GM23248 (cell line): ENCODE measurements at regions not wholly inside any gene's neighbourhood (a gene's known extent, or its start where the extent isn't known, plus 50 kb on each side); places are given as distances from the start of the nearest gene placed in this dataset.
"Not testable (repeated sequence)": the region's sequence is repeated elsewhere in the genome, so short reads cannot be mapped to it uniquely, and the experiment has no call there.

Experiments used
- DNase-seq: peaks from one replicate; pipeline ENCODE4 v3.0.0-alpha.2; 2015
- H2AFZ ChIP-seq: fragments of 200-600 bp; sonication (generic); 2 replicates; pipeline ENCODE4 v1.6.1; 2016; ENCODE audit warnings: antibody characterized with exemption
- H3F3A ChIP-seq: fragments of 200-600 bp; sonication (generic); 2 replicates; pipeline ENCODE4 v1.6.1; 2016; ENCODE audit warnings: mild to moderate bottlenecking, antibody characterized with exemption, mixed run types; ENCODE audit not compliant: insufficient read depth
- H3K27ac ChIP-seq: fragments of 200-600 bp; sonication (generic); 2 replicates; pipeline ENCODE4 v1.5.1; 2016; ENCODE audit warnings: mild to moderate bottlenecking
- H3K27me3 ChIP-seq: fragments of 200-600 bp; sonication (generic); replicated peaks from 2 replicates; pipeline ENCODE4 v1.6.1; 2016; ENCODE audit warnings: mild to moderate bottlenecking; ENCODE audit not compliant: insufficient read depth
- H3K36me3 ChIP-seq: fragments of 200-600 bp; sonication (generic); 2 replicates; pipeline ENCODE4 v1.6.1; 2016; ENCODE audit warnings: low read depth, mild to moderate bottlenecking
- H3K4me1 ChIP-seq: fragments of 200-600 bp; sonication (generic); 2 replicates; pipeline ENCODE4 v1.6.1; 2016; ENCODE audit warnings: mild to moderate bottlenecking; ENCODE audit not compliant: insufficient read depth
- H3K4me2 ChIP-seq: fragments of 200-600 bp; sonication (generic); one replicate; pipeline ENCODE4 v1.6.1; 2016; ENCODE audit warnings: mild to moderate bottlenecking; ENCODE audit not compliant: unreplicated experiment
- H3K4me3 ChIP-seq: fragments of 200-600 bp; sonication (generic); 2 replicates; pipeline ENCODE4 v1.5.1; 2016; ENCODE audit warnings: mild to moderate bottlenecking
- H3K79me2 ChIP-seq: fragments of 200-600 bp; sonication (generic); 2 replicates; pipeline ENCODE4 v1.6.1; 2016; ENCODE audit warnings: mild to moderate bottlenecking; ENCODE audit not compliant: insufficient read depth
- H3K9ac ChIP-seq: fragments of 200-600 bp; sonication (generic); 2 replicates; pipeline ENCODE4 v1.6.1; 2016; ENCODE audit warnings: mild to moderate bottlenecking
- H3K9me2 ChIP-seq: fragments of 200-600 bp; sonication (generic); 2 replicates; pipeline ENCODE4 v1.6.1; 2016; ENCODE audit warnings: mixed run types, mild to moderate bottlenecking, moderate library complexity; ENCODE audit not compliant: insufficient read depth
- H3K9me3 ChIP-seq: fragments of 200-600 bp; sonication (generic); one replicate; pipeline ENCODE4 v1.6.1; 2017; ENCODE audit warnings: low read depth
- H4K20me1 ChIP-seq: fragments of 200-600 bp; sonication (generic); 2 replicates; pipeline ENCODE4 v1.6.0; 2016; ENCODE audit not compliant: insufficient read depth
- EZH2 ChIP-seq: fragments of 200-600 bp; sonication (generic); IDR thresholded peaks from 2 replicates; pipeline ENCODE4 v1.6.1; 2018; ENCODE audit warnings: antibody characterized with exemption, mild to moderate bottlenecking; ENCODE audit not compliant: insufficient read depth, poor library complexity, severe bottlenecking
- EZH2phosphoT487 ChIP-seq: fragments of 200-600 bp; sonication (generic); IDR thresholded peaks from 2 replicates; pipeline ENCODE4 v1.6.1; 2018; ENCODE audit warnings: antibody characterized with exemption, moderate library complexity, mild to moderate bottlenecking, low read depth; ENCODE audit not compliant: insufficient read depth
- WGBS, 2 experiments: methylation state at CpG; one replicate each; pipeline ENCODE4 v1.1.6; 2015 to 2017; ENCODE audit warnings: low lambda C conversion rate in 2 of 2, low coverage in 1 of 2; ENCODE audit errors: missing lambda C conversion rate in 2 of 2; 5-methylcytosine and 5-hydroxymethylcytosine counted together
- in situ Hi-C: fragments of 300-500 bp; cut with MboI; formaldehyde crosslinking; loops from 2 replicates; pipeline ENCODE4 v1.15.0; 2020

DNA sequence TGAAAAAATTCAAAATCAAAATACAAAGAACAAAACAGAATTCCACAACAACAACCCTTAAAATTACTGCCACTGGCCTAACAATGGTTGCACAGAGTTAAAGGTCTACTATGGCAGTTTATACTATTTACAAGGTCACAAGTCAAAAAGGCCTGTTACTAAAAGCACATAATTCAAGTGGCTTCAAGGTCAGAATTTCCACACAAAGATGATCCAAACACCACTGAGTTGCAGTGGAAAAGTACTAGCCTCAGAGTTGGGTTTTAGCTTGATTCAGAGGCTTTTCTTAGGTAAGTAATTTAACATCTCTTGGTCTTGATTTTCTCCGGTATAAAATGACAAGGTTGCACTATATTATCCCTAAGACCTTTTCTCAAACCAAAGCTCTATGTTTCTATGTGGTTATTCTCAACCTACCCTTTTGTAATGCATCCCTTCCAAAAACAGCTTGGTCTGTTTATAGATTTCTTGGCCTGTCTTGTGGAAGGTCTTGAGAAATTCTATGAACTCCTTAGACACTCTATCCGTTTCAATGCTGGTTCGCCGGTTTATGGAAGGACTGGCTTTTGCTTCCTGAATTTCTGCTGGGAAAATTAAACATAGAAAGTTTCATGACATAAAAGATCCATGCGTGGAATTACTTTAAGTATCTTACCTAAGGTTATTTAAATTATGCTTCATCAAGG, 69.5 kb downstream of the MDH2 start:
- H3K9me3 ChIP-seq, H3K36me3 ChIP-seq, H3K4me3 ChIP-seq, H3K9ac ChIP-seq, H3K4me2 ChIP-seq, H3F3A ChIP-seq, H3K27ac ChIP-seq, H3K9me2 ChIP-seq, H2AFZ ChIP-seq, H4K20me1 ChIP-seq, DNase-seq, H3K27me3 ChIP-seq, in situ Hi-C loops, H3K79me2 ChIP-seq, H3K4me1 ChIP-seq: not testable (repeated sequence)
- WGBS, 2 experiments: 87 to 89% methylated on average over 5 of the region's 5 CpGs

- H3F3A ChIP-seq, H3K79me2 ChIP-seq, H4K20me1 ChIP-seq, in situ Hi-C loops, H3K9me2 ChIP-seq, H2AFZ ChIP-seq, H3K27me3 ChIP-seq, H3K36me3 ChIP-seq, H3K27ac ChIP-seq, H3K9ac ChIP-seq, H3K4me1 ChIP-seq, H3K9me3 ChIP-seq, H3K4me3 ChIP-seq, H3K4me2 ChIP-seq, DNase-seq: not testable (repeated sequence)
- 75 to 80% methylated on average over 8 of the region's 8 CpGs for WGBS, 2 experiments
Measured at GRCh38 chr7:76118253-76119036, 70.5 kb downstream of the MDH2 start.

GRCh38 chr7:76121044-76121443, 73.1 kb downstream of the MDH2 start:
- H3K4me1 ChIP-seq: peaks cover 8% of the 10 kb centered on the region; the same call in 1 of the 2 replicates
- H3K4me3 ChIP-seq: no peak overlapping the region
- no peaks in the 10 kb centered on the region for H3K36me3 ChIP-seq
- H3K4me2 ChIP-seq: no peak overlapping the region
- in situ Hi-C loops: no loop called here
- H3K79me2 ChIP-seq: no peaks in the 10 kb centered on the region
- no peaks in the 10 kb centered on the region for H4K20me1 ChIP-seq
- 76 to 84% methylated on average over 3 of the region's 3 CpGs for WGBS, 2 experiments
- H3K9me3 ChIP-seq: no peaks in the 10 kb centered on the region
- no peak overlapping the region for H3K9ac ChIP-seq
- DNase-seq: no peak
- no peaks in the 10 kb centered on the region for H3F3A ChIP-seq
- H3K27me3 ChIP-seq: no peaks in the 10 kb centered on the region
- no peak overlapping the region for H3K27ac ChIP-seq
- no peak for TF ChIP-seq EZH2phosphoT487
- TF ChIP-seq EZH2: no peak
- no peaks in the 10 kb centered on the region for H3K9me2 ChIP-seq
- H2AFZ ChIP-seq: no peak overlapping the region; the same call in 1 of the 2 replicates

DNA sequence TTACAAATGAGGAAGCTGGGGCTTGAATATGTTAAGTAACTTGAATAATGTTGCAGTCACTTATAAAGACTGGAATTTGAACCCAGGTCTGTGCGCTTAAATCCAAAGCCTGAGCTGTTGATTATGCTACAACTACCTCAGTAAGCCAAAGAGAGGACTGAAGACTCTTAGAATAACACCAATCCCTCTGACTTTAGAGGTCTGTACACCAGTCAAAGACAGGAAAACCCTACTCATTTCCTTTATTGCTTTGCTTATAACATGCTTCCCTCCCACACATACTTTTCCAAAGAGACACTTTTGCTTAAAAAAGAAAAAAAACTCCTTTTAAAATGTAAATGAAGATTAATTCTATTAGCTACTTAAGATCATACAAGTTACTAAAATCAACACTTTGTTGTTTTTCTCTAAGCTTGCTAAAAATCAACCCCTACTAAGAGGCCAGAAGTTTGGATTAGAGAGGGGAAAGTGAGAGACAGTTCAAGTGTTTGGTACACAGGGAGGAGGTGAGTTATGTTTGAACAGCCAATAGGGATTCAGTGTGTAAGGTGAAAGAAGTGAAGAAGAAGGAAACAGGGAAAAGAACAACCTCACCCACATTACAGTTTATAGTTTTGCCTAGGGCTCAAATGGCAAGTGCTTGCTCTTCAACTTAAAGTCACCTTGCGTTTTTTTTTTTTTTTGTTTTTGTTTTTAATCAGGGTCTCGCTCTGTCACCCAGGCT, 74.8 kb downstream of the MDH2 start:
- H3K27ac ChIP-seq: no peak overlapping the region
- no peaks in the 10 kb centered on the region for H3K79me2 ChIP-seq
- no peaks in the 10 kb centered on the region for H3K27me3 ChIP-seq
- no peak overlapping the region for H3K4me2 ChIP-seq
- H3K9me3 ChIP-seq: no peaks in the 10 kb centered on the region
- TF ChIP-seq EZH2phosphoT487 (no peak), EZH2 (no peak)
- H3K9me2 ChIP-seq: no peaks in the 10 kb centered on the region
- no peaks in the 10 kb centered on the region for H4K20me1 ChIP-seq
- no peak overlapping the region for H3K4me3 ChIP-seq
- H3K4me1 ChIP-seq: peaks cover 8% of the 10 kb centered on the region; the same call in 1 of the 2 replicates
- no peaks in the 10 kb centered on the region for H3K36me3 ChIP-seq
- DNase-seq: peak; percentile 3
- H2AFZ ChIP-seq: peak overlapping the region; percentile 51; the same call in 1 of the 2 replicates
- H3K9ac ChIP-seq: no peak overlapping the region
- 81 to 88% methylated on average over 3 of the region's 3 CpGs for WGBS, 2 experiments
- no peaks in the 10 kb centered on the region for H3F3A ChIP-seq
- in situ Hi-C loops: no loop called here
